Thyroid gland (tissue), 4 donors: ENCODE measurements at regions not wholly inside any gene's neighbourhood (a gene's known extent, or its start where the extent isn't known, plus 50 kb on each side); places are given as distances from the start of the nearest gene placed in this dataset.

Source experiments
- DNase-seq, 2 donors: peaks; one replicate each; pipeline ENCODE4 v3.0.0-alpha.2; 2019
- H3K27ac ChIP-seq, 3 donors: fragments of 200-600 bp; sonication (generic); 1 replicate in 2 of 3; 2 replicates in 1 of 3; pipeline ENCODE4 v1.5.1; 2016 to 2019; ENCODE audit warnings: mild to moderate bottlenecking in 1 of 3, moderate library complexity in 1 of 3
- H3K27me3 ChIP-seq: fragments of 200-600 bp; sonication (generic); one replicate; pipeline ENCODE4 v1.5.1; 2019
- H3K36me3 ChIP-seq, 2 donors: fragments of 200-600 bp; sonication (generic); one replicate each; pipeline ENCODE4 v1.5.1; 2016 to 2019
- H3K4me1 ChIP-seq, 2 donors: fragments of 200-600 bp; sonication (generic); one replicate each; pipeline ENCODE4 v1.5.1; 2017 to 2019
- H3K4me3 ChIP-seq, 3 donors: fragments of 200-600 bp; sonication (generic); replicated peaks in 1 of 3; 1 replicate in 2 of 3; 2 replicates in 1 of 3; pipeline ENCODE4 v1.5.1; 2016; ENCODE audit warnings: mild to moderate bottlenecking in 1 of 3
- H3K9me3 ChIP-seq: fragments of 200-600 bp; sonication (generic); one replicate; pipeline ENCODE4 v1.5.1; 2017
- POLR2A ChIP-seq, 2 donors: fragments of 450-650 bp; IDR thresholded peaks; one replicate each; pipeline ENCODE4 v1.6.1; 2017; ENCODE audit warnings: antibody characterized with exemption in 2 of 2, mild to moderate bottlenecking in 2 of 2, moderate library complexity in 1 of 2
- WGBS, 2 donors: methylation state at CpG; one replicate each; pipeline ENCODE4 v1.1.5; 2017; 5-methylcytosine and 5-hydroxymethylcytosine counted together
- intact Hi-C: fragments of 100-400 bp; cut with DNase I; formaldehyde crosslinking; loops from one replicate; pipeline ENCODE4 v1.15.1; 2023
- TF ChIP-seq, protein P1 (sequence below), 6 experiments: fragments of 200-600 bp in 3 of 6; fragments of 450-650 bp in 3 of 6; sonication (generic) in 3 of 6; IDR thresholded peaks; one replicate each; pipeline ENCODE4 v1.5.1; 2016 to 2019; ENCODE audit warnings: antibody characterized with exemption in 6 of 6, mild to moderate bottlenecking in 2 of 6, inconsistent platforms in 1 of 6, moderate library complexity in 1 of 6

DNA sequence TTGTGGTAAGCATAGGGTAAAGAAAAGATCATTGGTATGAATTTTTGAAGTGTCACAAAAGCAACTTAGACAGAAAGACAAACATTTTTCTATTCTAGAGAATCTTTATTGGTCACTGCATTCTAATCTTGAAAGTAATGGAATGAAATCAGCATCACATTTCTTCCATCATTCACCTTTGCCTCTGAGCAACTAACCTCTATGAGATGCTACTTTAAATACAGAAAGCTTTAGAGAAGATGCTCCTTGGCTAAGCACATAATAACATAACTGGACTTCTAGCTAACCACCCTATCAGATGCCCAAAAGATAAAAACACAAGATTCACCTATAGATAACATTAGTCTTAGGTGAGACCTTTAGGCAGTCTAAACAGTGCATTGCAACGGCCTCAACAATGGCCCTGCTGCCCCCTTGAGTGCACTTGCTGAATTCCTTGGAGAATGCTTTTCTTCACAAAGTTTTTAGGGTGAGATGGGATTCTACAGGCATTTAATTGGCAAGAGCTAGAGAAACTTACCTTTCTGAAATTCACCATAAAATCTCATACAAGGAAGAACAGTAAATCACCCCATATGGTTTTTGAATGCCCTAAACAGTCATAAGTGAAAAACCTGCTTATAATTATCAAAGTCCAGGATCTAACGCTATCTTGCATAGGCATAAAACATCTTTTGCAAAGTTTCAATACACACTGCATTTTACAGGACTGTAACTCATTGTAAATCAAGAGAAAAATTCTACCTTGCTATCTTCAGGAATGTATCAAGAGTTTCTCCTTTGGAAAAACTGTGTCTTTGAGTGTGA lies 791.3 kb upstream of the CHAC2 start:
- Histone ChIP-seq H3K9me3 (no peaks in the 10 kb centered on the region), H3K4me1 (no peaks in the 10 kb centered on the region), H3K4me3 (no peak overlapping the region), H3K27ac (no peak overlapping the region), H3K27me3 (no peaks in the 10 kb centered on the region), H3K36me3 (no peaks in the 10 kb centered on the region)
- peak in 1 of 2 donors; percentile 17 for DNase-seq
- intact Hi-C loops = no loop called here
- 48 to 54% methylated on average over 2 of the region's 2 CpGs for WGBS, 2 donors
- no peak for TF ChIP-seq POLR2A (IDR thresholded peaks at IDR 0.05)
- TF ChIP-seq, protein P1, sequence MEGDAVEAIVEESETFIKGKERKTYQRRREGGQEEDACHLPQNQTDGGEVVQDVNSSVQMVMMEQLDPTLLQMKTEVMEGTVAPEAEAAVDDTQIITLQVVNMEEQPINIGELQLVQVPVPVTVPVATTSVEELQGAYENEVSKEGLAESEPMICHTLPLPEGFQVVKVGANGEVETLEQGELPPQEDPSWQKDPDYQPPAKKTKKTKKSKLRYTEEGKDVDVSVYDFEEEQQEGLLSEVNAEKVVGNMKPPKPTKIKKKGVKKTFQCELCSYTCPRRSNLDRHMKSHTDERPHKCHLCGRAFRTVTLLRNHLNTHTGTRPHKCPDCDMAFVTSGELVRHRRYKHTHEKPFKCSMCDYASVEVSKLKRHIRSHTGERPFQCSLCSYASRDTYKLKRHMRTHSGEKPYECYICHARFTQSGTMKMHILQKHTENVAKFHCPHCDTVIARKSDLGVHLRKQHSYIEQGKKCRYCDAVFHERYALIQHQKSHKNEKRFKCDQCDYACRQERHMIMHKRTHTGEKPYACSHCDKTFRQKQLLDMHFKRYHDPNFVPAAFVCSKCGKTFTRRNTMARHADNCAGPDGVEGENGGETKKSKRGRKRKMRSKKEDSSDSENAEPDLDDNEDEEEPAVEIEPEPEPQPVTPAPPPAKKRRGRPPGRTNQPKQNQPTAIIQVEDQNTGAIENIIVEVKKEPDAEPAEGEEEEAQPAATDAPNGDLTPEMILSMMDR (IDR thresholded peaks at IDR 0.05) = peak in 2 of 6 experiments; percentile 31 to 37

- Histone ChIP-seq H3K36me3 (no peaks in the 10 kb centered on the region), H3K4me1 (no peaks in the 10 kb centered on the region), H3K27ac (no peak overlapping the region), H3K4me3 (no peak overlapping the region), H3K9me3 (no peaks in the 10 kb centered on the region), H3K27me3 (no peaks in the 10 kb centered on the region)
- DNase-seq = no peak
- WGBS, 2 donors = 96 to 100% methylated on average over 1 of the region's 1 CpG
- TF ChIP-seq, protein P1 (IDR thresholded peaks at IDR 0.05) = no peak
- no peak for TF ChIP-seq POLR2A (IDR thresholded peaks at IDR 0.05)
- intact Hi-C loops = no loop called here
Measured at GRCh38 chr2:52974127-52974526, 793.5 kb upstream of the CHAC2 start.

GRCh38 chr2:52970642-52971041 lies 797.0 kb upstream of the CHAC2 start:
- 71 to 86% methylated on average over 1 of the region's 1 CpG for WGBS, 2 donors
- no peak for DNase-seq
- intact Hi-C loops = no loop called here

DNA sequence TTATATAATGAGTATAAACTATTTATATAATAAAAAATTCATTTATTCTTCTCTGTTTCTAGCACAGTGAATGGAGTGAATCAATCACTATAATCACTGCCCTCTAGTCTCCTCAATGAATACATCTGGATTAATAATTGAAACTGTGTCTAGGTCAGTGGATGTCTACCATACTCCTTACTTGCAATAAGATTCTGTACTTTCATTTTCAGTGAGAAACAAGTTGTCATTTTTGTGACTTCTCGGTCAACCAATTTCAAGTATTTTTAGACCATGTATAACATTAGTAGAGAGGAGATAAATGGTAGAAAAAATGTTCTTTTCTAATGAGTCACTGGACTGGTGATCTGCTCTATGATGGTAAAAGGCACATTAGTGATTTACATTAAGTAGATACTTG lies 799.6 kb upstream of the CHAC2 start:
- intact Hi-C loops = no loop called here
- H3K27me3 ChIP-seq = no peaks in the 10 kb centered on the region
- TF ChIP-seq, protein P1 (IDR thresholded peaks at IDR 0.05) = no peak
- TF ChIP-seq POLR2A (IDR thresholded peaks at IDR 0.05) = no peak
- WGBS, 2 donors = 90 to 96% methylated on average over 1 of the region's 1 CpG
- H3K4me3 ChIP-seq = no peak overlapping the region
- DNase-seq = no peak
- no peaks in the 10 kb centered on the region for H3K36me3 ChIP-seq
- H3K4me1 ChIP-seq = no peaks in the 10 kb centered on the region
- H3K27ac ChIP-seq = no peak overlapping the region
- H3K9me3 ChIP-seq = no peaks in the 10 kb centered on the region

More at GRCh38 chr2:52970642-52971041, 797.0 kb upstream of the CHAC2 start:
- Histone ChIP-seq H3K27me3 (no peaks in the 10 kb centered on the region), H3K4me1 (no peaks in the 10 kb centered on the region), H3K27ac (no peak overlapping the region), H3K9me3 (no peaks in the 10 kb centered on the region), H3K36me3 (no peaks in the 10 kb centered on the region), H3K4me3 (no peak overlapping the region)
- TF ChIP-seq POLR2A (IDR thresholded peaks at IDR 0.05) = no peak
- TF ChIP-seq, protein P1 (IDR thresholded peaks at IDR 0.05) = no peak

- H3K27ac ChIP-seq = no peak overlapping the region
- H3K9me3 ChIP-seq = no peaks in the 10 kb centered on the region
- no peak overlapping the region for H3K4me3 ChIP-seq
- H3K4me1 ChIP-seq = no peaks in the 10 kb centered on the region
- no peak for DNase-seq
- TF ChIP-seq POLR2A (IDR thresholded peaks at IDR 0.05) = no peak
- TF ChIP-seq, protein P1 (IDR thresholded peaks at IDR 0.05) = no peak
- H3K36me3 ChIP-seq = no peaks in the 10 kb centered on the region
- WGBS, 2 donors = 44 to 49% methylated on average over 4 of the region's 4 CpGs
- intact Hi-C loops = no loop called here
- H3K27me3 ChIP-seq = no peaks in the 10 kb centered on the region
Measured at GRCh38 chr2:52964916-52965530, 802.6 kb upstream of the CHAC2 start.
